ENCODE measurements at regions not wholly inside any gene's neighbourhood (a gene's known extent, or its start where the extent isn't known, plus 50 kb on each side); places are given as distances from the start of the nearest gene placed in this dataset.

DNA sequence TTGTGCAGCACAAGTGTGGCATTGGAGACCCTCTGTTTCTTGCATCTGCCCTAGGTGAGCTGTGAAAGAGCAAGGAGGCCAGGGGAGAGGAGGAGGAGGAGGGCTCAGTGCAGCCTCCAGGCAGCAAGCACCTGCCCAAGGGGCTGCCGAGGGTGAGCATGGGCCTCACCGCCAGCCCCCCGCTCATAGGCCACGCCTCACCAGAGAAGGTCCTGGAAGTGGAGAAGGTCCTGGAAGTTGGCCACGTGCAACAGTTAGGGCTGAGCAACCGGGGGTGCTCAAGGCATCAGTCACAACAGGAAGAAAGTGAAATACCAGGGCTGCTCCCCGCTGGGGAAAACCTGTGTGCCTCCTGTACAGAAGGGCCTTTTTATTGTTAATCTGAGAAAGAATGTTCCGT, 168.9 kb downstream of the TEX29 start:
- no peak overlapping the region for H3K4me3 ChIP-seq (ENCODE audit: low read depth, low read length)
- TF ChIP-seq, protein P1, sequence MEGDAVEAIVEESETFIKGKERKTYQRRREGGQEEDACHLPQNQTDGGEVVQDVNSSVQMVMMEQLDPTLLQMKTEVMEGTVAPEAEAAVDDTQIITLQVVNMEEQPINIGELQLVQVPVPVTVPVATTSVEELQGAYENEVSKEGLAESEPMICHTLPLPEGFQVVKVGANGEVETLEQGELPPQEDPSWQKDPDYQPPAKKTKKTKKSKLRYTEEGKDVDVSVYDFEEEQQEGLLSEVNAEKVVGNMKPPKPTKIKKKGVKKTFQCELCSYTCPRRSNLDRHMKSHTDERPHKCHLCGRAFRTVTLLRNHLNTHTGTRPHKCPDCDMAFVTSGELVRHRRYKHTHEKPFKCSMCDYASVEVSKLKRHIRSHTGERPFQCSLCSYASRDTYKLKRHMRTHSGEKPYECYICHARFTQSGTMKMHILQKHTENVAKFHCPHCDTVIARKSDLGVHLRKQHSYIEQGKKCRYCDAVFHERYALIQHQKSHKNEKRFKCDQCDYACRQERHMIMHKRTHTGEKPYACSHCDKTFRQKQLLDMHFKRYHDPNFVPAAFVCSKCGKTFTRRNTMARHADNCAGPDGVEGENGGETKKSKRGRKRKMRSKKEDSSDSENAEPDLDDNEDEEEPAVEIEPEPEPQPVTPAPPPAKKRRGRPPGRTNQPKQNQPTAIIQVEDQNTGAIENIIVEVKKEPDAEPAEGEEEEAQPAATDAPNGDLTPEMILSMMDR (IDR thresholded peaks at IDR 0.05; ENCODE audit: low read depth, low read length) = no peak

DNA sequence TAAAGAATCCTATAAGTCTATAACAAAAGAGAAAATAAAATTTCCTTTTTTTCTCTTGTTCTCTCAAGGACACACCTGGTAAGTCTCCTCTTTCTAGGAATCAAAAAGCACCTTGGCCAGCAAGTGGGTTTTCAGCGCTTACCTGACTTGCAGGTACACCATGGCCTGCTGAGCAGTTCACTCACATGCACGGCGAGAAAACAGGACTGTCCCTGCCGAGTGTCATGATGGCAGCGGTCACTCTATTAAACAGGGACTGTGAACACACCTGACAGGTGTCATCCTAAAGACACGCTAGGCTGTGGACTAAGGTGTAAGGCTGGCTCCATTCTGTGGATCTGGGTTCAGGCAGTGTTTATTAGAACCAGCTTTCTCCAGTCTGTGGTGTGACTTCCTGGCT, 170.2 kb downstream of the TEX29 start:
- no peak overlapping the region for H3K4me3 ChIP-seq (ENCODE audit: low read depth, low read length)
- TF ChIP-seq, protein P1 (IDR thresholded peaks at IDR 0.05; ENCODE audit: low read depth, low read length) = no peak

DNA sequence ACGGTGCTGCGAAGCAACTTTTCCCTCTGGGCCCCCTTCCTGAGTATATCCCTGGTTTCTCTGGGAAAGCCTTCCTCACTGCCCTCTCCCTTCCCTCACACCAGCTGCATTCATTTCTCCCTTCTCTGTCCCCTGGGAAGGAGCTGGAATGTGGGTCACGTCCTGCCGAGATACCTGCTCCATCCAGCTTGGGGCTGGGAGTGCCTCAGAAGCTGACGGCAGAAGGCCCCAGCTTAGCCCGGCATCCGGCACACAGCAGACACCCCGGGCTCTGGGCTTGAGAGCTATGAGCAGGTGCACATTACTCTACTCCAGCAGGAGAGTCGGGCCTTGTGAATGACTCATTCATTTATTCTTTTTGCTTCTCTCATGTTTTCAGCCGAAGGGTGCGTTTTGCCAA, 170.6 kb downstream of the TEX29 start:
- TF ChIP-seq, protein P1 (IDR thresholded peaks at IDR 0.05; ENCODE audit: low read depth, low read length) = no peak
- no peak overlapping the region for H3K4me3 ChIP-seq (ENCODE audit: low read depth, low read length)

DNA sequence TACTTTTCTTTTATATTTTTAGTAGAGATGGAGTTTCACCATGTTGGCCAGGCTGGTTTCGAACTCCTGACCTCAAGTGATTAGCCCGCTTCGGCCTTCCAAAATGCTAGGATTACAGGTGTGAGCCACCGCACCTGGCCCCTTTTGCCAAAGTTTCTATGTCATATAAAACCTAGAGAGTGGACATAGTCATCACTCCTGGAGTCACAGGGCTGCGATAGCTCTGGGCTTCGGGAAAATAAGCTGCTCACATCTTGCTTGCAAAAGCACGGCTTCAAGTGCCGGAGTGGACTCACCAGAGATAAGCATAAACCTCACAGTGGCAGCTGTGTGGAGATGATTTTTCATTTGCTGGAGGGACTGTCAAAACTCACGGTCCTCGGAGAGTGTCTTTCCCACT, 171.2 kb downstream of the TEX29 start:
- TF ChIP-seq, protein P1 (IDR thresholded peaks at IDR 0.05; ENCODE audit: low read depth, low read length) = no peak
- no peak overlapping the region for H3K4me3 ChIP-seq (ENCODE audit: low read depth, low read length)

DNA sequence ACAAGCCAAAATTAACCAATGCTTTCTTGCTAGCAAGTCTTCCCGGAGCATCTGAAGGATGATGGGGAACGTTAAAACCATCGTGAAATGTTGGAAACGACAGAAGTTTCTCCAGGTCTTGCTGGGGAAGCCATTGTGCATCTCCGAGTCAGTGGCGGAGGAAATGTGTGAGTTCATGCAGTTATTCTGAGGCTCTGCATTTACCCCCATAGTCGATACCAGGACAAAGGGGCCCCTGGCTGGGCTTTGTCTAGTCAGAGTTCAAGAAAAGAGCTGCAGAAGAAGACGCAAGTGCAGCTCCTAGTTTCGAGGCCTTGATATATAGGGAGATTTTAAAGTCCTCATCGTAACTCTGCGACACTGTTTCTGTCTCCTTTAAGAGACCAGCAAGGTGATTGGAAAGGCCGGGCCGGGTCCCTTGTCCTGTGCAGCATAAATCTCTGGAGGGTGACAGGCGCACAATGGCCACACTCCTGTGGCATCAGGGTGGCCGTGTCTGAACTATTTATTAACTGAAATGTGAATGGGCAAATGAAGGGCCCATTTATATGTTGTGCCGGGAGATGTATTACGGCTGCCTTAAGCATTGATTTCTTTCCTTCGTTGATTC, 172.0 kb downstream of the TEX29 start:
- H3K4me3 ChIP-seq (ENCODE audit: low read depth, low read length) = no peak overlapping the region
- TF ChIP-seq, protein P1 (IDR thresholded peaks at IDR 0.05; ENCODE audit: low read depth, low read length) = no peak

DNA sequence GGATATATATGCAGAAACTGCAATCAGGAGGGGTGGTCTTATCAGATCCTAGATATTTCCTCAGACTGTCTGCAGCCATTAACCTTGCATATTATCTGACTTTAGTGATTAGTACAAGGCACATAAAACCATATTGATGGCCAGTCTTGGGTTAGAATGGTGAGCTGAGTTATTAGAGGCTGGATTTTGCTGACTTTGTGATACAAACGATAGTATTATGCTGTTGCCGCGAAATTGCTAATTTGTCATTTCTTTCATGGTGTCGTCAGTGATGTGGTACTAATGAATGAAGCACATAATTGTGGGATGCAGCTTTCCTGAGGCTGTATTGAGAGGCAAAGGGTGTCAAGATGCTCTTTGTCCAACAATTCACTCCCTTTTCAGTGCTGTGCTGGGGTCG, 172.5 kb downstream of the TEX29 start:
- TF ChIP-seq, protein P1 (IDR thresholded peaks at IDR 0.05; ENCODE audit: low read depth, low read length) = no peak

DNA sequence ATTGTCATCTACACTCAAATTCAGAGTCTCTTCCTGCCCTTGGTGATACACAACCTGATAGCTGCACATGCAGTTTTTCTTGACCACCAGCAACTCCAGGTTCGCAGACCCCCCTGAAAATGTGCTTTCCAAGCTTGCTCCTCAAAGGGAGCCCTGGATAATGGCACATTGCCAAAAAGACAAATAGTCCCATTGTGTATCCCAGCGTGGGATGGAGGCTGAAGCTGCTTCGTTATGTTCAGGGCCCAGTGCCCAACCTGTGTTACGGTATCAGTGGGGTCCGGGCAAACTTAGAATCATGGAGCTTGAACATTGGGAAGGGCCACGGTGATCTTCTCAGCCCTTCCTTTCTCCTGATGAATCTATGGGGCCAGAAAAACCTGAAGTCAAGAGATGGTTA, 173.0 kb downstream of the TEX29 start:
- TF ChIP-seq, protein P1 (IDR thresholded peaks at IDR 0.05; ENCODE audit: low read depth, low read length) = no peak
- no peak overlapping the region for H3K4me3 ChIP-seq (ENCODE audit: low read depth, low read length)

More for the DNA sequence above, 172.5 kb downstream of the TEX29 start:
- no peak overlapping the region for H3K4me3 ChIP-seq (ENCODE audit: low read depth, low read length)

Measured in WI38 (cell line).